Tibial artery (tissue), 4 donors: ENCODE measurements at regions not wholly inside any gene's neighbourhood (a gene's known extent, or its start where the extent isn't known, plus 50 kb on each side); places are given as distances from the start of the nearest gene placed in this dataset.
"Not testable (repeated sequence)": the region's sequence is repeated elsewhere in the genome, so short reads cannot be mapped to it uniquely, and the experiment has no call there.

ENCODE experiments used
- DNase-seq, 2 donors: peaks; one replicate each; pipeline ENCODE4 v3.0.0-alpha.2; 2019
- H3K27ac ChIP-seq, 2 donors: fragments of 200-600 bp; sonication (generic) in 1 of 2; 1 replicate in 1 of 2; 2 replicates in 1 of 2; pipeline ENCODE4 v1.5.1; 2018 to 2019; ENCODE audit warnings: mild to moderate bottlenecking in 1 of 2
- H3K27me3 ChIP-seq, 2 donors: fragments of 200-600 bp; sonication (generic) in 1 of 2; one replicate each; pipeline versions ENCODE4 v1.5.1 to v1.6.0; 2016 to 2019
- H3K36me3 ChIP-seq, 3 donors: fragments of 200-600 bp; sonication (generic) in 2 of 3; one replicate each; pipeline ENCODE4 v1.5.1; 2016 to 2019; ENCODE audit warnings: mild to moderate bottlenecking in 2 of 3
- H3K4me1 ChIP-seq, 4 donors: fragments of 200-600 bp; sonication (generic) in 2 of 4; 1 replicate in 3 of 4; 2 replicates in 1 of 4; pipeline ENCODE4 v1.5.1; 2016 to 2019
- H3K4me3 ChIP-seq, 2 donors: fragments of 200-600 bp; sonication (generic) in 1 of 2; 1 replicate in 1 of 2; 2 replicates in 1 of 2; pipeline ENCODE4 v1.5.1; 2018 to 2019; ENCODE audit warnings: mild to moderate bottlenecking in 2 of 2
- H3K9me3 ChIP-seq, 3 donors: fragments of 200-600 bp; sonication (generic) in 1 of 3; one replicate each; pipeline ENCODE4 v1.5.1; 2016 to 2019
- CTCF ChIP-seq, 2 experiments: fragments of 200-600 bp in 1 of 2; fragments of 450-650 bp in 1 of 2; IDR thresholded peaks; one replicate each; pipeline ENCODE4 v1.5.1; 2017 to 2019; ENCODE audit warnings: antibody characterized with exemption in 2 of 2, mild to moderate bottlenecking in 1 of 2, moderate library complexity in 1 of 2
- intact Hi-C: fragments of 100-400 bp; cut with DNase I; formaldehyde crosslinking; loops from one replicate; pipeline ENCODE4 v1.15.0; 2023; ENCODE audit warnings: low total_unique reads

- Histone ChIP-seq H3K4me3 (no peak overlapping the region), H3K27me3 (no peaks in the 10 kb centered on the region), H3K9me3 (no peaks in the 10 kb centered on the region), H3K36me3 (no peaks in the 10 kb centered on the region), H3K4me1 (no peaks in the 10 kb centered on the region), H3K27ac (no peak overlapping the region)
- intact Hi-C loops: no loop called here
- no peak for DNase-seq
- no peak for TF ChIP-seq CTCF (IDR thresholded peaks at IDR 0.05)
These were observed 73.8 kb upstream of the ELN start for GRCh38 chr7:73954181-73954580.

GRCh38 chr7:73954861-73955260 lies 73.1 kb upstream of the ELN start:
- no peaks in the 10 kb centered on the region for H3K9me3 ChIP-seq

GRCh38 chr7:73960548-73960947 lies 67.4 kb upstream of the ELN start:
- intact Hi-C loops: no loop called here
- Histone ChIP-seq H3K9me3 (peaks cover 0 to 10% (median 7%) of the 10 kb centered on the region in 3 donors), H3K4me1 (no peaks in the 10 kb centered on the region), H3K4me3 (no peak overlapping the region), H3K27me3 (no peaks in the 10 kb centered on the region), H3K36me3 (no peaks in the 10 kb centered on the region), H3K27ac (no peak overlapping the region)
- TF ChIP-seq CTCF (IDR thresholded peaks at IDR 0.05): no peak
- no peak for DNase-seq

More at GRCh38 chr7:73954861-73955260, 73.1 kb upstream of the ELN start:
- Histone ChIP-seq H3K27ac (no peak overlapping the region), H3K4me1 (no peaks in the 10 kb centered on the region), H3K4me3 (no peak overlapping the region), H3K27me3 (no peaks in the 10 kb centered on the region), H3K36me3 (no peaks in the 10 kb centered on the region)
- no peak for DNase-seq
- intact Hi-C loops: no loop called here
- no peak for TF ChIP-seq CTCF (IDR thresholded peaks at IDR 0.05)

GRCh38 chr7:73961991-73962390 lies 66.0 kb upstream of the ELN start:
- H3K36me3 ChIP-seq, DNase-seq, H3K4me1 ChIP-seq, intact Hi-C loops, H3K27ac ChIP-seq, H3K4me3 ChIP-seq, H3K27me3 ChIP-seq: not testable (repeated sequence)
- H3K9me3 ChIP-seq: peaks cover 0 to 10% (median 7%) of the 10 kb centered on the region in 3 donors

GRCh38 chr7:73963252-73963822 lies 64.6 kb upstream of the ELN start:
- Histone ChIP-seq H3K27ac (no peak overlapping the region), H3K9me3 (peaks cover 0 to 10% (median 7%) of the 10 kb centered on the region in 3 donors), H3K4me1 (peaks cover 0 to 5% (median 0%) of the 10 kb centered on the region in 4 donors), H3K4me3 (no peak overlapping the region), H3K27me3 (no peaks in the 10 kb centered on the region), H3K36me3 (no peaks in the 10 kb centered on the region)
- TF ChIP-seq CTCF (IDR thresholded peaks at IDR 0.05): no peak
- intact Hi-C loops: no loop called here
- no peak for DNase-seq

GRCh38 chr7:73964786-73965185 lies 63.2 kb upstream of the ELN start:
- Histone ChIP-seq H3K36me3 (no peaks in the 10 kb centered on the region), H3K27ac (no peak overlapping the region), H3K27me3 (no peaks in the 10 kb centered on the region), H3K9me3 (peaks cover 0 to 10% (median 7%) of the 10 kb centered on the region in 3 donors), H3K4me1 (peaks cover 0 to 17% (median 0%) of the 10 kb centered on the region in 4 donors), H3K4me3 (no peak overlapping the region)
- intact Hi-C loops: no loop called here
- no peak for TF ChIP-seq CTCF (IDR thresholded peaks at IDR 0.05)
- no peak for DNase-seq
